ENCODE measurements at regions not wholly inside any gene's neighbourhood (a gene's known extent, or its start where the extent isn't known, plus 50 kb on each side); places are given as distances from the start of the nearest gene placed in this dataset.
A peak's percentile ranks its signal among the peaks of the same experiment; 100 is the strongest.

GRCh38 chr1:168381850-168382249, 101.2 kb downstream of the TBX19 start:
- DNase-seq, result no peak

GRCh38 chr1:168380945-168381344, 100.3 kb downstream of the TBX19 start:
- DNase-seq, result no peak

GRCh38 chr1:168379104-168379860, 98.6 kb downstream of the TBX19 start:
- no peak for DNase-seq

GRCh38 chr1:168375566-168376300, 95.1 kb downstream of the TBX19 start:
- DNase-seq, result no peak

- DNase-seq, result no peak
Observed at GRCh38 chr1:168374566-168374965, 93.9 kb downstream of the TBX19 start.

- no peak for DNase-seq
Observed at GRCh38 chr1:168373869-168374268, 93.2 kb downstream of the TBX19 start.

GRCh38 chr1:168372861-168373371, 92.2 kb downstream of the TBX19 start:
- DNase-seq, result no peak

- DNase-seq, result no peak
Observed at GRCh38 chr1:168372307-168372706, 91.6 kb downstream of the TBX19 start.

- no peak for DNase-seq
Observed at GRCh38 chr1:168371477-168371876, 90.8 kb downstream of the TBX19 start.

GRCh38 chr1:168370586-168370985, 89.9 kb downstream of the TBX19 start:
- no peak for DNase-seq

- DNase-seq, result no peak
Observed at GRCh38 chr1:168369655-168370054, 89.0 kb downstream of the TBX19 start.

GRCh38 chr1:168368131-168368530, 87.5 kb downstream of the TBX19 start:
- DNase-seq, result no peak

- DNase-seq, result peak in 1 of 5 donors; percentile 46
Observed at GRCh38 chr1:168365719-168366479, 85.2 kb downstream of the TBX19 start.

All from T-helper 1 cell (primary cell).